HepG2 (cell line): ENCODE measurements at regions not wholly inside any gene's neighbourhood (a gene's known extent, or its start where the extent isn't known, plus 50 kb on each side); places are given as distances from the start of the nearest gene placed in this dataset.
A peak's percentile ranks its signal among the peaks of the same experiment; 100 is the strongest.

Source experiments
- ATAC-seq: fragments of 200-7000 bp; cut with Tn5 transposase; 3 replicates; pipeline ENCODE4 v1.9.1; 2020; ENCODE audit warnings: mild to moderate bottlenecking, moderate library complexity
- BruUV-seq: library from RNA; stranded (reverse); fragments of 400-500 nt; replicated peaks from 2 replicates; lab custom pipeline; 2021; lab: Mats Ljungman, UMichigan
- CTCF ChIA-PET: fragments of 300-600 bp; formaldehyde crosslinking; extraction: SDS; loops from one replicate; lab custom pipeline; 2021; ENCODE audit warnings: low total read pairs, inconsistent platforms, low intra/inter-chr PET ratio; lab: Yijun Ruan, JAX
- POLR2A ChIA-PET: fragments of 350-600 bp; sonication (Branson Sonifier 250); formaldehyde crosslinking; loops from one replicate; lab custom pipeline; 2020; ENCODE audit warnings: antibody characterized with exemption, inconsistent platforms; lab: Yijun Ruan, JAX
- DNase-seq: peaks from one replicate; pipeline ENCODE4 v3.0.0-alpha.2; 2015; ENCODE audit warnings: low spot score
- FAIRE-seq: peaks from 3 replicates; lab custom pipeline; 2011; peaks lifted over from hg19 to GRCh38; lab: Jason Lieb, UNC
- H2AFZ ChIP-seq: one replicate; pipeline ENCODE4 v1.6.1; 2011; ENCODE audit warnings: low read length, inconsistent platforms
- H3K27ac ChIP-seq: fragments of 300-600 bp; 3 replicates; pipeline ENCODE4 v1.8.0; 2011; ENCODE audit warnings: mixed run types, mild to moderate bottlenecking, mixed read lengths, low read length, inconsistent platforms; ENCODE audit not compliant: insufficient read depth; ENCODE audit errors: extremely low read length
- H3K27me3 ChIP-seq, 2 experiments: fragments of 200-600 bp in 1 of 2; 2 replicates in 1 of 2; 3 replicates in 1 of 2; pipeline versions ENCODE4 v1.6.0 to v1.8.0; 2011; ENCODE audit warnings: low read length in 2 of 2, mild to moderate bottlenecking in 2 of 2, moderate library complexity in 2 of 2, inconsistent platforms in 1 of 2; ENCODE audit not compliant: insufficient read depth in 2 of 2, control insufficient read depth in 1 of 2
- H3K36me3 ChIP-seq, 2 experiments: fragments of 200-600 bp in 1 of 2; replicated peaks in 1 of 2; 2 replicates in 1 of 2; 3 replicates in 1 of 2; pipeline versions ENCODE4 v1.5.1 to v1.8.0; 2011; ENCODE audit warnings: low read length in 2 of 2, inconsistent platforms in 1 of 2; ENCODE audit not compliant: insufficient read depth in 2 of 2, control insufficient read depth in 1 of 2
- H3K4me1 ChIP-seq: 2 replicates; pipeline ENCODE4 v1.5.1; 2012; ENCODE audit warnings: low read length, inconsistent platforms; ENCODE audit not compliant: insufficient read depth
- H3K4me2 ChIP-seq: 2 replicates; pipeline ENCODE4 v1.6.0; 2011; ENCODE audit warnings: low read depth, low read length, inconsistent platforms
- H3K4me3 ChIP-seq, 3 experiments: fragments of 200-600 bp in 1 of 3; sonication (generic), shearing (Covaris generic) in 1 of 3; replicated peaks in 1 of 3; 2 replicates each; pipeline ENCODE4 v1.5.1; 2011 to 2016; ENCODE audit warnings: low read length in 3 of 3, inconsistent platforms in 2 of 3, low read depth in 2 of 3, mild to moderate bottlenecking in 2 of 3, control low read depth in 1 of 3, mixed read lengths in 1 of 3; ENCODE audit not compliant: insufficient read depth in 1 of 3
- H3K79me2 ChIP-seq: one replicate; pipeline ENCODE4 v1.6.1; 2011; ENCODE audit warnings: low read length, inconsistent platforms; ENCODE audit not compliant: insufficient read depth
- H3K9ac ChIP-seq: 2 replicates; pipeline ENCODE4 v1.6.0; 2011; ENCODE audit warnings: mild to moderate bottlenecking, low read depth, low read length, inconsistent platforms; ENCODE audit not compliant: insufficient read depth
- H3K9me3 ChIP-seq: 2 replicates; pipeline ENCODE4 v1.5.1; 2012; ENCODE audit warnings: mild to moderate bottlenecking, low read length
- H4K20me1 ChIP-seq: 2 replicates; pipeline ENCODE4 v1.6.0; 2011; ENCODE audit warnings: inconsistent platforms, mild to moderate bottlenecking, low read length, moderate library complexity; ENCODE audit not compliant: insufficient read depth
- DPF2 ChIP-seq: sonication (generic); formaldehyde crosslinking; IDR thresholded peaks from 2 replicates; pipeline ENCODE4 v1.4.0; 2020; ENCODE audit warnings: mild to moderate bottlenecking, low read depth, missing genetic modification reagents, borderline replicate concordance
- FOSL2 ChIP-seq: sonication (generic); formaldehyde crosslinking; IDR thresholded peaks from 2 replicates; pipeline ENCODE4 v1.4.0; 2020; ENCODE audit warnings: missing genetic modification reagents
- FOXC1 ChIP-seq: sonication (generic); formaldehyde crosslinking; IDR thresholded peaks from 2 replicates; pipeline ENCODE4 v1.8.0; 2022; ENCODE audit warnings: mild to moderate bottlenecking, missing genetic modification reagents, borderline replicate concordance
- HNF4A ChIP-seq: sonication (generic); formaldehyde crosslinking; IDR thresholded peaks from 2 replicates; pipeline ENCODE4 v1.4.0; 2020; ENCODE audit warnings: missing genetic modification reagents
- RORA ChIP-seq: sonication (generic); formaldehyde crosslinking; IDR thresholded peaks from 2 replicates; pipeline ENCODE4 v1.5.0; 2020; ENCODE audit warnings: mild to moderate bottlenecking, missing genetic modification reagents, moderate library complexity
- ZNF629 ChIP-seq: sonication (generic); formaldehyde crosslinking; conservative IDR thresholded peaks from 2 replicates; pipeline ENCODE4 v1.5.0; 2020; ENCODE audit warnings: missing genetic modification reagents
- WGBS: methylation state at CpG from one replicate; pipeline ENCODE4 v1.1.6; 2017; ENCODE audit warnings: low lambda C conversion rate; 5-methylcytosine and 5-hydroxymethylcytosine counted together
- in situ Hi-C: cut with HindIII; loops from 2 replicates; pipeline ENCODE4 v1.10.0; 2017; ENCODE audit warnings: low pct_unique_long_range_greater_than_20kb; ENCODE audit not compliant: extremely low pct_ligation_motif_present
- intact Hi-C: fragments of 100-400 bp; cut with micrococcal nuclease; formaldehyde crosslinking; loops from one replicate; pipeline ENCODE4 v1.10.0; 2022; ENCODE audit not compliant: unreplicated experiment
- TF ChIP-seq, protein P1 (sequence below): sonication (generic); formaldehyde crosslinking; IDR thresholded peaks from 2 replicates; pipeline ENCODE4 v1.8.1; 2022; ENCODE audit warnings: mild to moderate bottlenecking, missing genetic modification reagents

DNA sequence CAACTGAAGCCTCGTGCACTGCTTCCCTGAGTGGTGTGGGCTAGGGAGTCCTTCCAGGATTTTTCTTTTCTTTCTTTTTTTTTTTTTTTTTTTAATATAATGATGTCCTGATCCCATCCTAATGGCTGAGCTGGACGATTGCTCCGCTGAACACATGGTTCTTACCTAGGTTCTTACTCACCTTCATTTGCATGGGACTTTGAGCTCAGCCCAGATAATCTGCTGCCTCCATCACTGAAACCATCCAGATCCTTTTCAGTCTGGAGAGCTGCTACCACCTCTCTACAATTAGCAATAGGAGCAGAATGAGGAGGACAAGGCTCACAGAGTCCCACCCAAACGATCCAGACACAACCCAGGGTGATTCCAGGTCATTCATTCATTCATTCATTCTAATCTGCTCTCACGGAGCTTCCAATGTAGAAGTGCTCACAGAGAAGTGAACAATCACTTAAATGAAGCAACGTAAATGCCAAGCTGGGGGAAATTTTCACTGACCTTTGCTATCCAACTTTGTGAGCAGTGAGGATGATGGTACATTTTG lies 246.3 kb upstream of the RREB1 start:
- 5% methylated on average over 6 of the region's 6 CpGs for WGBS
- Histone ChIP-seq H3K27ac (no peak overlapping the region), H3K36me3 (no peaks in the 10 kb centered on the region)
- TF ChIP-seq, protein P1, sequence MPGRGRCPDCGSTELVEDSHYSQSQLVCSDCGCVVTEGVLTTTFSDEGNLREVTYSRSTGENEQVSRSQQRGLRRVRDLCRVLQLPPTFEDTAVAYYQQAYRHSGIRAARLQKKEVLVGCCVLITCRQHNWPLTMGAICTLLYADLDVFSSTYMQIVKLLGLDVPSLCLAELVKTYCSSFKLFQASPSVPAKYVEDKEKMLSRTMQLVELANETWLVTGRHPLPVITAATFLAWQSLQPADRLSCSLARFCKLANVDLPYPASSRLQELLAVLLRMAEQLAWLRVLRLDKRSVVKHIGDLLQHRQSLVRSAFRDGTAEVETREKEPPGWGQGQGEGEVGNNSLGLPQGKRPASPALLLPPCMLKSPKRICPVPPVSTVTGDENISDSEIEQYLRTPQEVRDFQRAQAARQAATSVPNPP (CRISPR knock-in tag), result no peak
- TF ChIP-seq FOSL2 (CRISPR knock-in tag) (peak; percentile 44; the same call in 1 of the 2 replicates), HNF4A (CRISPR knock-in tag) (peak; percentile 54), RORA (CRISPR knock-in tag) (no peak)
- TF ChIP-seq, all 625 proteins: peak for 2
- H4K20me1 ChIP-seq, result no peaks in the 10 kb centered on the region
- H3K9ac ChIP-seq, result no peak overlapping the region
- no peaks in the 10 kb centered on the region for H3K9me3 ChIP-seq
- ChIA-PET CTCF (no interaction called here), POLR2A (no interaction called here)
- DNase-seq, result peak; percentile 22
- peak; percentile 40 for FAIRE-seq
- intact Hi-C loops, result no loop called here
- H3K4me1 ChIP-seq, result peaks cover 5% of the 10 kb centered on the region; the same call in 1 of the 2 replicates
- peaks cover under 1 to 13% of the 10 kb centered on the region in 2 experiments; a peak in 1 of 5 replicates for H3K27me3 ChIP-seq
- no peaks in the 10 kb centered on the region for H3K79me2 ChIP-seq
- BruUV-seq, result no TSS peak
- no peak overlapping the region for H3K4me2 ChIP-seq
- peak; percentile 74 for ATAC-seq
- in situ Hi-C loops, result no loop called here
- H2AFZ ChIP-seq, result no peak overlapping the region
- no peak overlapping the region for H3K4me3 ChIP-seq

DNA sequence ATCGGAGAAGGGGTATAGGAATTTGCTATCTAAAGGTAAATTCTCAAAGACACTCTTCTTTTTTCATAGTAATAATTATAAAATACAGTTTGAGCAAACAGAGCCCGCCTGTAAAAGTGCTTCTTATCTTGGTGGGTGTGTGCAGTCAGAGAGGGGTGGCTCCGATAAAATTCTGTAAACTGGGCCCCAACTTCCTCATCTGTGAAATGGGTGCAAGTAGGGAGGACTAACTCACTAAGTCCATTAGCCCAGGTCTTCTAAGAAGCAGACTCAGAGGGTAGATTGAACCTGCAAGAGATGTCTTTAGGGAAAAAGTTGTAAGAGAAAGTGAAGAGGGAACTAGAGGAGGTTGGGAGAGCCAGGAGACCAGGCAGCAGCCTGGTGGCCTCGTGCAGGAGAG lies 245.8 kb upstream of the RREB1 start:
- Histone ChIP-seq H3K27ac (no peak overlapping the region), H3K79me2 (no peaks in the 10 kb centered on the region), H3K9ac (no peak overlapping the region), H3K27me3 (peaks cover 0 to 9% of the 10 kb centered on the region in 2 experiments; a peak in 1 of 5 replicates), H3K4me2 (no peak overlapping the region), H3K9me3 (no peaks in the 10 kb centered on the region), H3K4me1 (peaks cover 5% of the 10 kb centered on the region; the same call in 1 of the 2 replicates), H3K4me3 (no peak overlapping the region)
- no TSS peak for BruUV-seq
- in situ Hi-C loops, result no loop called here
- no peak for FAIRE-seq
- ATAC-seq, result no peak
- intact Hi-C loops, result no loop called here
- DNase-seq, result no peak
- CTCF ChIA-PET, result no interaction called here
- 36% methylated on average over 4 of the region's 4 CpGs for WGBS
- TF ChIP-seq DPF2 (CRISPR knock-in tag) (no peak), ZNF629 (peak; percentile 58; the same call in 1 of the 2 replicates), FOXC1 (CRISPR knock-in tag) (no peak)
- TF ChIP-seq, all 625 proteins: peak for 1
- POLR2A ChIA-PET, result no interaction called here
- Histone ChIP-seq H3K36me3 (no peaks in the 10 kb centered on the region), H2AFZ (no peak overlapping the region), H4K20me1 (no peaks in the 10 kb centered on the region)
